GM12891 (cell line): ENCODE measurements at regions not wholly inside any gene's neighbourhood (a gene's known extent, or its start where the extent isn't known, plus 50 kb on each side); places are given as distances from the start of the nearest gene placed in this dataset.

Source experiments
- PAX5 ChIP-seq: IDR thresholded peaks from 2 replicates; pipeline ENCODE4 v1.6.1; 2011; ENCODE audit warnings: low read length, moderate library complexity, mild to moderate bottlenecking; ENCODE audit not compliant: insufficient read depth, severe bottlenecking
- POLR2A ChIP-seq: IDR thresholded peaks from 2 replicates; pipeline ENCODE4 v1.6.1; 2011; ENCODE audit warnings: low read depth, low read length, control low read depth
- POLR2AphosphoS5 ChIP-seq: IDR thresholded peaks from 2 replicates; pipeline ENCODE4 v1.6.1; 2011; ENCODE audit warnings: low read depth, low read length, control low read depth
- POU2F2 ChIP-seq: IDR thresholded peaks from 2 replicates; pipeline ENCODE4 v1.6.1; 2011; ENCODE audit warnings: low read depth, mild to moderate bottlenecking, control low read depth, low read length, moderate library complexity
- SPI1 ChIP-seq: IDR thresholded peaks from 2 replicates; pipeline ENCODE4 v1.6.1; 2011; ENCODE audit warnings: low read depth, low read length, control low read depth
- TAF1 ChIP-seq: IDR thresholded peaks from 2 replicates; pipeline ENCODE4 v1.6.1; 2011; ENCODE audit warnings: low read depth, low read length, control low read depth

GRCh38 chr16:58999762-59000161 is 265.6 kb upstream of the GOT2 start:
- TF ChIP-seq POLR2A: no peak
- no peak for TF ChIP-seq PAX5
- no peak for TF ChIP-seq POLR2AphosphoS5
- TF ChIP-seq TAF1: no peak
- TF ChIP-seq POU2F2: no peak
- TF ChIP-seq SPI1: no peak
